ENCODE measurements at regions not wholly inside any gene's neighbourhood (a gene's known extent, or its start where the extent isn't known, plus 50 kb on each side); places are given as distances from the start of the nearest gene placed in this dataset.
"Not testable (repeated sequence)": the region's sequence is repeated elsewhere in the genome, so short reads cannot be mapped to it uniquely, and the experiment has no call there.

- DNase-seq = no peak
These were observed 115.1 kb upstream of the SHB start for GRCh38 chr9:38183994-38184568.

- DNase-seq = no peak
These were observed 113.3 kb upstream of the SHB start for GRCh38 chr9:38182321-38182720.

GRCh38 chr9:38181866-38182265 is 112.8 kb upstream of the SHB start:
- DNase-seq = no peak

GRCh38 chr9:38181232-38181631 is 112.2 kb upstream of the SHB start:
- no peak for DNase-seq

- no peak for DNase-seq
These were observed 111.6 kb upstream of the SHB start for GRCh38 chr9:38180656-38181055.

GRCh38 chr9:38179965-38180364 is 110.9 kb upstream of the SHB start:
- DNase-seq = no peak

- no peak for DNase-seq
These were observed 109.2 kb upstream of the SHB start for GRCh38 chr9:38178237-38178636.

GRCh38 chr9:38177680-38178079 is 108.7 kb upstream of the SHB start:
- DNase-seq = no peak

- DNase-seq = no peak
These were observed 107.2 kb upstream of the SHB start for GRCh38 chr9:38176251-38176650.

GRCh38 chr9:38175423-38175822 is 106.4 kb upstream of the SHB start:
- no peak for DNase-seq

- no peak for DNase-seq
These were observed 103.6 kb upstream of the SHB start for GRCh38 chr9:38172586-38172985.

- DNase-seq = no peak
These were observed 102.9 kb upstream of the SHB start for GRCh38 chr9:38171926-38172325.

- DNase-seq = no peak
These were observed 102.5 kb upstream of the SHB start for GRCh38 chr9:38171538-38171884.

- DNase-seq = not testable (repeated sequence)
These were observed 101.9 kb upstream of the SHB start for GRCh38 chr9:38170763-38171537.

GRCh38 chr9:38170155-38170554 is 101.1 kb upstream of the SHB start:
- not testable (repeated sequence) for DNase-seq

GRCh38 chr9:38166501-38166900 is 97.5 kb upstream of the SHB start:
- no peak for DNase-seq

GRCh38 chr9:38164659-38165221 is 95.7 kb upstream of the SHB start:
- no peak for DNase-seq

- no peak for DNase-seq
These were observed 94.5 kb upstream of the SHB start for GRCh38 chr9:38163518-38163917.

- DNase-seq = no peak
These were observed 93.5 kb upstream of the SHB start for GRCh38 chr9:38162332-38163211.

- no peak for DNase-seq
These were observed 91.7 kb upstream of the SHB start for GRCh38 chr9:38160613-38161215.

GRCh38 chr9:38159599-38159998 is 90.6 kb upstream of the SHB start:
- no peak for DNase-seq

GRCh38 chr9:38158628-38159027 is 89.6 kb upstream of the SHB start:
- DNase-seq = no peak

- DNase-seq = no peak
These were observed 88.7 kb upstream of the SHB start for GRCh38 chr9:38157711-38158110.
